Hippocampal formation (tissue), 2 donors: ENCODE measurements at regions not wholly inside any gene's neighbourhood (a gene's known extent, or its start where the extent isn't known, plus 50 kb on each side); places are given as distances from the start of the nearest gene placed in this dataset.

Source experiments
- DNase-seq, 2 donors: peaks; one replicate each; lab custom pipeline; 2025; lab: John Stamatoyannopoulos, UW

GRCh38 chr10:53749439-53749838 lies 976.9 kb upstream of the MBL2 start:
- DNase-seq, result no peak

DNA sequence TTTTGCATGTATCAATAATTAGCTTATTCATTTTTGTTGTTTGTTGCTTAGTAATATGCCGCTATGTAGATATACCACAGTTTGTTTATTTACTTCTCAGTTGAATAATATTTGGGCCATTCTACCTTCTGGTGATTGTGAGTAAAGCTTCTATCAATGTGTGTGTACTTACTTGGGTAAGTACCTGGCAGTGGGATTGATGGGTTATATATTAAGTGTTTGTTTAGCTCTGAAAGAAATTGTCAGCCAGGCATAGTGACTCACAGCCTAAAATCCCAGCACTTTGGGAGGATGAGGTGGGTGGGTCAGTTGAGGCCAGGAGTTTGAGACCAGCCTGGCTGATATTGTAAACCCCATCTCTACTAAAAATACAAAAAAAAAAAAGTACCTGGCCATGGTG lies 975.7 kb upstream of the MBL2 start:
- no peak for DNase-seq

GRCh38 chr10:53744746-53745145 lies 972.2 kb upstream of the MBL2 start:
- no peak for DNase-seq

GRCh38 chr10:53744176-53744575 lies 971.6 kb upstream of the MBL2 start:
- DNase-seq, result no peak

- no peak for DNase-seq
Measured at GRCh38 chr10:53737132-53737531, 964.5 kb upstream of the MBL2 start.

DNA sequence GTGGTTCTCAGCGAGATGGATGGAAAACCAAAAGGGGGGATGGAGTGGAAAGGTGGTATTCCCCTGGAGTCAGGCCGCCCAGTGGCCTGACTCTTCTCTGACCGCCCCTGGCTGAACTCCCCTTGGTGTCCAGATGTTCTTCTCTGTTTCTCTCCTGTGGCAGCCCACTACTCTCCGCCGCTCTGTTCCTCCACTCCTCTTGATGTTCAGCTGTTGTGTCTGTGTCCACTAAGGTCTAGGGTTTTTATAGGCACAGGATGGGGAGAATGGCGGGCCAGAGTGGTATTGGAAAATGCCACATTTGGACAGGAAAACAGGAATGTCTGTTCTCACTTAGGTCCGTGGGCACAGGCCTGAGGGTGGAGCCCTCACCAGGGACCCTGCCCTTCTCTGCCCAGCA lies 954.3 kb upstream of the MBL2 start:
- DNase-seq, result no peak

DNA sequence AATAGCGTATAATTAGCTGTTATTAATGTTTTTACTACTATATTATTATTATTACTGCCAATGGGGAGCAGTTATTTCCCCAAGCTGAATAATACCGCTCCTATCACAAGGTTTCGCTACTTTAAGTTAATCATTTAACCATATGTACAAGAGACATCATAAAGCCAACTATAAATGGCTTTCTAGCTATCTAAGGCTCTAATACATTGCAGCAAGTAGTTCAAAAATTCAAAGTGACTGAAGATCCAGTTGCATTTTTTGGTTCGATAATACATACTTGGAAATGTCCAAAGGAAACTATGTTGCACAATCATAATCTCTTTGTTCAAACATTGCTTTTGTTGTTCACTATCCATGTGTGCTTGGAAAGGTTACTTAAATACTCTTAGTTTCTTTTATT lies 952.0 kb upstream of the MBL2 start:
- no peak for DNase-seq

- DNase-seq, result no peak
Measured at GRCh38 chr10:53719658-53720057, 947.1 kb upstream of the MBL2 start.

DNA sequence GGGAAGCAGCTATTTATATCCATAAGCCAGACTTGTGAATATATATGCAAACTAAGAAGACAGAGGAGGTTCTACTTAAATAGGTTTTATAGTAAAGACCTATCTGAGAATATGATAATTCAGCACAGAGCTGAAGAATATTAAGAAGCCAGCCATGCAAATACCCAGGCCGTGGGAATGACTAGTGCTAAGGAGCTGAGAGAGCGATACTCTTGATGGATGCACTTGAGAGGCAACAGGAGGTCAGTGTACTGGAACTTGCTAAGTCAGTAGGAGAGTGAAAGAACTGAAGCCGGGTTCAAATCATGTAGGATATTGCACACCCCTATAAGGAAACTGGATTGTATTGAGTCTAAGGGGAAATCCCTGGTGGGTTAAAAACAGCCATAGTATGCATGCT lies 943.6 kb upstream of the MBL2 start:
- no peak for DNase-seq

DNA sequence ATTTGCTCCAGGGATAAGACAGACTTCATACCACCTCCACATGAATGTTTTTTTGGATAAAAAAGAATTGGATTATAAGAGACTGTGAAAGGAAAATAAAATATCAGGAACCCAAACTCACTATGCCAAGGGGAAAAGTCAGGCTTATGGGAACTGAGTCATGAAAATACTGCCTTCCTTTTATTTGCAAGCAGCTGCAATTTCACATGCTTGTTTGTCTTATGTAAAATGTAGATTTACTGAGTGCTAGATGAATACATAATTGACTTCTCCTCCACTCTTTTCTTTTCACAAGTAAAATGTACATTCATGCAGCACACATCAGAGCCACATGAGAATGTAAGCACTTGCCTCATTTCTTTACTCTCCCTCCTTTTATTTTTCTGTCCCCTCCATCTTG lies 940.8 kb upstream of the MBL2 start:
- no peak for DNase-seq

DNA sequence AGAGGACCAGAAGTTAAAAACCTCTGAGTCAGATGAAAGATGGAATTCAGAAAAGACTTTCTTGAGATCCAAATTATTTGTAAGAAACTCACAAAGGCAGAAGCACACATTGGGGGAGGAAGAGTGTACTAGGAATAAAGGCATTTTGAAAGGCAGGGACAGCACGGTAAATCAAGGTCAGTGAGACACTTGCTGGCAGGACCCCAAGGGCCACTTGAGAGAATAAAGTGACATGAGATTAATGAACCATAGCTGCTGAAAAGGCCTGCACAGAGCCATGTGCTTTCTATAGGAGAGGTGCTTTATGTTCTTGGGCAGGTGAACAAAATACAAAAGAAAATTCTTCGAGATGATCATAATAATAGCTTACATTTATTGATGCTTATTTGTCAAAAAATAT lies 929.9 kb upstream of the MBL2 start:
- DNase-seq, result no peak

- DNase-seq, result no peak
Measured at GRCh38 chr10:53701213-53701612, 928.6 kb upstream of the MBL2 start.

GRCh38 chr10:53700278-53700677 lies 927.7 kb upstream of the MBL2 start:
- no peak for DNase-seq

DNA sequence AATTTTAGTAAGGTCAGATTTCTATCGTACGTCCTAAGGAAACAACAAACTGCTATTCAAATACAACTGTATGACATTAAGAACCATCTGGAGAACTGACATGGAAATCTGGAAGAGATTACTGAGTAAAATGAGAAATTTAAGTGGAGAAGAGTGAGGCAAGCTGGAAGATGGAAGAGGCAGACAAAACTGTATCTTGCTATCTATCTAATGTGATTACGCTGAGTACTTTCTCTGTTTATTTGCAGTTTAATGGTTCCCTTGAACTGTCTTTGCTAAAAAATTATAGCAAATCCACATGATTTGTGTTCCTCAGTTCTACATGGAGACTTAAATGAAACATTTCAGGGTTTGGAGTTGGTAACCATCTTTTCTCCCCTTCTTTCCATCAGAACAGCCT lies 927.1 kb upstream of the MBL2 start:
- no peak for DNase-seq

GRCh38 chr10:53699231-53699630 lies 926.6 kb upstream of the MBL2 start:
- no peak for DNase-seq

- DNase-seq, result no peak
Measured at GRCh38 chr10:53697038-53697437, 924.5 kb upstream of the MBL2 start.

DNA sequence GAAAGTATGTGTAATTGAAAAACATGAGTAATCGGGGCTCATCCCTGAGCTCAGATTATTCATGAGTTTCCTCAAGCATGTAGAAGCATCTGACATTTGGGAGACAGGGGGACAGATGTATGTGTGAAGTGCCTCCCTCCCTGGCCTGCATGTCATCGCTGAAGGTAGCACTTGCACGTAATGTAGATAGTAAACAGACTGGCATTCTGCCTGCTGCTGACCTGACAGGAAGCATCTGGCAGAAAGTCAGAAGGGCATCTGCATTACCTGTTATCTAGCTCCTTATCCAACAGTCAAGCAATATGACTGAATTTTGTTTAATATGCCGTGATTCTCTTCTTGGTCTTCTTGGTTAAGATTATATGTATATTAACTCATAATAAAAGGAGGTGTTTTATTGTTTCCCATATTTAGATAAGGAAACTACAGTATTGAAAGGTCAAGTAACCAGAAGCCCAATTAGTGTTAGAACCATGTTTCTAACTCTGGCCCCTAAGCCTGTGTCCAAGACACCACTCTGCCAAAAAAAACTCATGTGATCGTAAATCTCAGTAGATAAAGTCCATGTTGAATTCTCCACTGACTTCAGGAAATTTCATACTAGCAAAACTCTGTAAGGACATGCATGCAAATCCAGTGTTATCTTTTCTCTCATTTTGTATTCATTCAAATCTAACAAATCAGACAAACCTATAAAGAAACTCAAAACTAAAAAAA lies 918.1 kb upstream of the MBL2 start:
- DNase-seq, result no peak

DNA sequence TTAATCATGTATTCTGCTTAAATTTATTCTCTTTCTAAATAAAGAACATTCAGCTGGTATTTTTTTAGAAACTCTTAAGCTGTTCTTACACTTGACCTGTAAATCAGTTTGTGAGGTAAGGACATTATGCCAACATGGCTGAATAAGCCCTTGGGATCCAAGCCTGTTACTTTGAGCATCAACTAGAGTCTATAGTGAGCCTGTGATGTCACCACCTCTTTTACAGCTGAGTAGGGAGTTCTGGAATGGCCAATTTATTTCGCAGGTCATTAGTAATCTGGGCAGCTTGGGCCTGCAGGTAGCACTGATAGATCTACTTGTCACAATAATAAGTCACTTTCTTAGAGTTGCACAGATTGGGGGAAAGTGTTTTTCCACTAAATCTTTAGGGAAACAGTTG lies 915.2 kb upstream of the MBL2 start:
- DNase-seq, result no peak

GRCh38 chr10:53682885-53683284 lies 910.3 kb upstream of the MBL2 start:
- DNase-seq, result no peak

GRCh38 chr10:53682458-53682857 lies 909.9 kb upstream of the MBL2 start:
- no peak for DNase-seq

GRCh38 chr10:53679666-53680065 lies 907.1 kb upstream of the MBL2 start:
- no peak for DNase-seq

GRCh38 chr10:53675177-53675576 lies 902.6 kb upstream of the MBL2 start:
- no peak for DNase-seq

DNA sequence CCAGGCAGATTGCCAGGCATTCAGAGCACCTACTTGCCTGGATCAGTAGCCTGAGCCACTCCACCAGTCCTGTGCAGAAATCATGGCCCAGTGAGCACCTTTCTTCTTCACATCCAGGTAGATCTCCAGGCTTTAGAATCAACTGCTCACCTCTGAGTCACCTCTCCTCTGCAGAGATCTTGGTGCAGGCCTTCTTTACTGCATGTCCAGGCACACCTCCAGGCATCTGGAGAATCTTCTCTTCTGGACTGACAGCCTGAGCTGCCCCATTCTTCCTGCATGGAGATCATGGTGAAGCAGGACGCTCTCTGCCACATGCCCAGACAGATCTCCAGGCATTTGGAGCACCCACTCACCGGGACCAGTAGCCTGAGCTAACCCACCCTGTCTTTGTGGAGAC lies 894.5 kb upstream of the MBL2 start:
- no peak for DNase-seq

- DNase-seq, result no peak
Measured at GRCh38 chr10:53664282-53665019, 891.9 kb upstream of the MBL2 start.
